ENCODE measurements at regions not wholly inside any gene's neighbourhood (a gene's known extent, or its start where the extent isn't known, plus 50 kb on each side); places are given as distances from the start of the nearest gene placed in this dataset.
"Not testable (repeated sequence)": the region's sequence is repeated elsewhere in the genome, so short reads cannot be mapped to it uniquely, and the experiment has no call there.

DNA sequence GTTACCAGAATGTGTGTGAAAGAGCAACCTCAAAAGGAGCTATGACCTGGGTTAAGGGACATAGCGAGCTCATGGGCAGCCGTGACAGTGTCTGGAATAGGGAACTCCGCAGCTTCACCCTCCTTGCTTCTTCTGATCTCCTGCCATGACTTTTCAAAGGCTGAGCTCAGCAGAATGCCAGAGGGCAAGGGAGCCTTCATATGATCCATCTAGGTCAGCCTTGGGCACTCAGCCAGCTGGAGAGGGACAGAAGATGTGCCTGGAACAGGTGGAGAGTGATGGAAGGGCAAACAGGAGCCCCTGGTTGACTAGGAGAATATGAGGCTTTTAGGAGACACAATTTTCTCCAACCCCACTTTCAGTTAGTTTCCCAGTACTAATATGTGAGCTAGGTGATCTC is 352.8 kb upstream of the FRG2C start:
- TF ChIP-seq CTCF (IDR thresholded peaks at IDR 0.05 in 4 of 5, conservative IDR thresholded peaks at IDR 0.05 in 1 of 5); POLR2A (IDR thresholded peaks at IDR 0.05): not testable (repeated sequence)
